ENCODE measurements at regions not wholly inside any gene's neighbourhood (a gene's known extent, or its start where the extent isn't known, plus 50 kb on each side); places are given as distances from the start of the nearest gene placed in this dataset.

DNA sequence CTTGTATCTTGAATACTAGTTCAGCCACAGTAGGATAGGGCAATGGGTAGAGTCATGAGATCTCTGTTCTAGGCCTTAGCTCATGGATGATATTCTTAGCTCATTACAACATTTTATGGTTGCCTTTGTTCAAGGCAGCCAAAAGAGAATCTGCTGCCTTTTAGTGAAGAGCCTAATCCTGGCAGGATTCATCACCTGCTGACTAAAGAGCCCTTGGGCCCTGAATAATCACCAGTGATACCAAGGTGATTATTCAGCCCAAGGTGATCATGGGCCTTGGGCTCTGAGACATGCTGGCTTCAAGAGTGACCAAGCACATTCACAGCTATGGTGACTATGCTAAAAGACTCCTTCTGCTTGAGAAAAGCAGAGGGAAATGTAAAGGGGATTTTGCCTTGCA, 143.3 kb upstream of the MYO16 start:
- ChIA-PET CTCF (interaction anchor here (1.9 kb wide), 1 partner anchor 22 kb away, joined by 7 read pairs; no protein-coding TSS in a partner anchor), POLR2A (no interaction called here)
- DNase-seq, result no peak
- H3K9me2 ChIP-seq, result no peaks in the 10 kb centered on the region
- H3K27ac ChIP-seq (ENCODE audit: low read depth in 2 of 2, low read length in 1 of 2), result no peak overlapping the region
- no peaks in the 10 kb centered on the region for H3K9me3 ChIP-seq
- H3K4me1 ChIP-seq (ENCODE audit: control insufficient read depth in 1 of 2, insufficient read depth in 2 of 2, low read depth in 1 of 2, low read length in 1 of 2), result no peaks in the 10 kb centered on the region
- H3K9ac ChIP-seq, result no peak overlapping the region
- H3K27me3 ChIP-seq (ENCODE audit: insufficient read depth), result no peaks in the 10 kb centered on the region
- H3K4me2 ChIP-seq, result no peak overlapping the region
- H3K4me3 ChIP-seq (ENCODE audit: low read depth in 2 of 2, low read length in 1 of 2), result no peak overlapping the region
- H3F3A ChIP-seq (replicated peaks; ENCODE audit: insufficient read depth), result no peaks in the 10 kb centered on the region
- no peaks in the 10 kb centered on the region for H3K79me2 ChIP-seq (ENCODE audit: insufficient read depth)
- H2AFZ ChIP-seq (ENCODE audit: low read depth), result no peak overlapping the region
- H4K20me1 ChIP-seq (ENCODE audit: insufficient read depth), result no peaks in the 10 kb centered on the region
- H3K36me3 ChIP-seq (replicated peaks in 1 of 2; ENCODE audit: control insufficient read depth in 1 of 2, insufficient read depth in 2 of 2, low read length in 1 of 2), result no peaks in the 10 kb centered on the region
- TF ChIP-seq TAF1 (IDR thresholded peaks at IDR 0.05; ENCODE audit: borderline replicate concordance, low read depth, low read length) (no peak), POLR2AphosphoS5 (IDR thresholded peaks at IDR 0.05; ENCODE audit: low read depth, low read length) (no peak), NFIC (IDR thresholded peaks at IDR 0.05; ENCODE audit: borderline replicate concordance) (no peak), TCF12 (IDR thresholded peaks at IDR 0.05) (no peak)
- TF ChIP-seq, protein P1, sequence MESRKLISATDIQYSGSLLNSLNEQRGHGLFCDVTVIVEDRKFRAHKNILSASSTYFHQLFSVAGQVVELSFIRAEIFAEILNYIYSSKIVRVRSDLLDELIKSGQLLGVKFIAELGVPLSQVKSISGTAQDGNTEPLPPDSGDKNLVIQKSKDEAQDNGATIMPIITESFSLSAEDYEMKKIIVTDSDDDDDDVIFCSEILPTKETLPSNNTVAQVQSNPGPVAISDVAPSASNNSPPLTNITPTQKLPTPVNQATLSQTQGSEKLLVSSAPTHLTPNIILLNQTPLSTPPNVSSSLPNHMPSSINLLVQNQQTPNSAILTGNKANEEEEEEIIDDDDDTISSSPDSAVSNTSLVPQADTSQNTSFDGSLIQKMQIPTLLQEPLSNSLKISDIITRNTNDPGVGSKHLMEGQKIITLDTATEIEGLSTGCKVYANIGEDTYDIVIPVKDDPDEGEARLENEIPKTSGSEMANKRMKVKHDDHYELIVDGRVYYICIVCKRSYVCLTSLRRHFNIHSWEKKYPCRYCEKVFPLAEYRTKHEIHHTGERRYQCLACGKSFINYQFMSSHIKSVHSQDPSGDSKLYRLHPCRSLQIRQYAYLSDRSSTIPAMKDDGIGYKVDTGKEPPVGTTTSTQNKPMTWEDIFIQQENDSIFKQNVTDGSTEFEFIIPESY (IDR thresholded peaks at IDR 0.05; ENCODE audit: borderline replicate concordance, low read depth), result no peak

DNA sequence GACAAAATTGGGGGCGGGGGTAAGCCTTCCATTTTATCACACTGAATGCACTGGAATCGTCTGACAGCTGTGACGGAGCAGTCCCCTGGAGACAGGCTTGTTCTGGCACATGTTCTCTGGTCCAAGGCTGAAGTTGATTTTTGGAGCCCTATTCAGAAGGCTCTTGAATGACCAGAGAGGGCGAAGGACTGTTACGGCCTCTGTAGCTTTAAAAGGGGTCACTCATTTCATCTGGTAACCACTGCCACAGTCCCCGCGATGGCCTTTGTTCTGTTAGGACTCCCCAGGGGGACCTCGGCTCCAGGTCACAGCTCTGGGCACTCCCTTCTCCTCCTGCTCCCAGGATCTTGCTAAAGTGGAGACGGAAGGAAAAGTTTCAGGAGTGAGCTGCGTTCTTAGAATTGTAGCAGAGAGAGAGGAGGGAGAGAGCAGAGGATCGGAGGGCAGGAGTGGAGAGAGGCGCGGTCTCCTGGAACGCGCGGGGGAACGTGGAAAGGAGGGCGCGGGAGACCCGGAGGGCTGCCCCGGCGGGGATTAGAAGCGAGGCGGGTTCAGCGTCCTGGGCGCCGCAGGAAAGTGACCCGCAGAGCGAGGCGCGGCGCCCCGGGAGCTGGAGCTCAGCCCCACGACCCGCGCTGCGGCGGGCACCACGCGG, 134.3 kb upstream of the MYO16 start:
- POLR2A ChIA-PET, result no interaction called here
- no peak for TF ChIP-seq RFX5 (IDR thresholded peaks at IDR 0.05; ENCODE audit: low read length)
- no peak for TF ChIP-seq FOXJ3 (CRISPR knock-in tag; IDR thresholded peaks at IDR 0.05)
- TF ChIP-seq EZH2phosphoT487 (IDR thresholded peaks at IDR 0.05; ENCODE audit: borderline replicate concordance, low read depth), result no peak
- no peak for TF ChIP-seq RXRA (IDR thresholded peaks at IDR 0.05; ENCODE audit: borderline replicate concordance, low read depth)
- TF ChIP-seq, protein P2, sequence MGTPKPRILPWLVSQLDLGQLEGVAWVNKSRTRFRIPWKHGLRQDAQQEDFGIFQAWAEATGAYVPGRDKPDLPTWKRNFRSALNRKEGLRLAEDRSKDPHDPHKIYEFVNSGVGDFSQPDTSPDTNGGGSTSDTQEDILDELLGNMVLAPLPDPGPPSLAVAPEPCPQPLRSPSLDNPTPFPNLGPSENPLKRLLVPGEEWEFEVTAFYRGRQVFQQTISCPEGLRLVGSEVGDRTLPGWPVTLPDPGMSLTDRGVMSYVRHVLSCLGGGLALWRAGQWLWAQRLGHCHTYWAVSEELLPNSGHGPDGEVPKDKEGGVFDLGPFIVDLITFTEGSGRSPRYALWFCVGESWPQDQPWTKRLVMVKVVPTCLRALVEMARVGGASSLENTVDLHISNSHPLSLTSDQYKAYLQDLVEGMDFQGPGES (IDR thresholded peaks at IDR 0.05; ENCODE audit: low read depth, low read length), result no peak
- no peak for TF ChIP-seq FOXM1 (IDR thresholded peaks at IDR 0.05; ENCODE audit: low read depth)
- no peak for TF ChIP-seq GATA2 (CRISPR knock-in tag; IDR thresholded peaks at IDR 0.05)
- no peak for TF ChIP-seq POLR2AphosphoS5 (IDR thresholded peaks at IDR 0.05; ENCODE audit: low read depth, low read length)
- TF ChIP-seq MEF2A (IDR thresholded peaks at IDR 0.05; ENCODE audit: borderline replicate concordance, low read depth), result no peak
- Histone ChIP-seq H3K4me3 (ENCODE audit: low read depth in 2 of 2, low read length in 1 of 2) (no peak overlapping the region; a peak in 1 of 4 replicates), H3F3A (replicated peaks; ENCODE audit: insufficient read depth) (no peaks in the 10 kb centered on the region), H3K36me3 (replicated peaks in 1 of 2; ENCODE audit: control insufficient read depth in 1 of 2, insufficient read depth in 2 of 2, low read length in 1 of 2) (no peaks in the 10 kb centered on the region), H4K20me1 (ENCODE audit: insufficient read depth) (no peaks in the 10 kb centered on the region), H3K79me2 (ENCODE audit: insufficient read depth) (no peaks in the 10 kb centered on the region), H2AFZ (ENCODE audit: low read depth) (no peak overlapping the region), H3K9ac (no peak overlapping the region), H3K9me3 (no peaks in the 10 kb centered on the region), H3K4me1 (ENCODE audit: control insufficient read depth in 1 of 2, insufficient read depth in 2 of 2, low read depth in 1 of 2, low read length in 1 of 2) (no peaks in the 10 kb centered on the region; a peak in 1 of 4 replicates), H3K27ac (ENCODE audit: low read depth in 2 of 2, low read length in 1 of 2) (no peak overlapping the region), H3K9me2 (no peaks in the 10 kb centered on the region), H3K4me2 (no peak overlapping the region), H3K27me3 (ENCODE audit: insufficient read depth) (peaks cover 21% of the 10 kb centered on the region; the same call in 1 of the 2 replicates)
- DNase-seq, result peak; percentile 16
- CTCF ChIA-PET, result no interaction called here
- 6% methylated on average over 17 of the region's 40 CpGs for WGBS (ENCODE audit: low lambda C conversion rate)

Measured in SK-N-SH (cell line).